ENCODE measurements at regions not wholly inside any gene's neighbourhood (a gene's known extent, or its start where the extent isn't known, plus 50 kb on each side); places are given as distances from the start of the nearest gene placed in this dataset.
"Not testable (repeated sequence)": the region's sequence is repeated elsewhere in the genome, so short reads cannot be mapped to it uniquely, and the experiment has no call there.

DNA sequence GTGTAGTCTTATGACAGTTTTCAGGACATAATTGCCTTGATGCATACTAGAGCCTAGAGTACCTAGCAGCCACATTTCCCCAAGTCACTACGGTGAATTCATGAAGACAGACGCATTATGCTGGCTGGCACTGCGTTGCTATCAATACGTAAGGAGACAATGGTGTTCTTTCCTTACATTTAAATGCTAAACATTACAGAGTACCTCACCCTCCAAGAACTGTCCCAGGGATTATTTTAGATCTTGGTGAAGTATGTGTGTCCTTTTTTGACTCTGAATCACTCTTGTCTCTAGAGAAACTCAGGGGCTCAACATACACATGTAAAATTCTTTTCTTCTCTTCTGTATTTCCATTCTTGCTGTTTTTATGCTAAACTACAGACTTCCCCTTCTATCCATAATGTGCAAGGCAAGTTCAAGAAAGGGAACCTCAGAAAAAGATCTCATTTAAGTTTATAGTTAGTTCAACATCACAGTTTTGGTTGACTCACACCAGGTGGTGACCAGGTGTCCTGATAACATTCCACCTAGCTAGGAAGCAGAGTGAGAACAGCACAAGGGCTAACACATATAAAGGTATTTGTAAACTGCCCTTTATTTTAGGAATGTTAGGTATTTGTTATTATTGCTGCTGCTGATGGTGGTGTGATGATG is 212.4 kb upstream of the HNRNPA3 start:
- no peak for DNase-seq

DNA sequence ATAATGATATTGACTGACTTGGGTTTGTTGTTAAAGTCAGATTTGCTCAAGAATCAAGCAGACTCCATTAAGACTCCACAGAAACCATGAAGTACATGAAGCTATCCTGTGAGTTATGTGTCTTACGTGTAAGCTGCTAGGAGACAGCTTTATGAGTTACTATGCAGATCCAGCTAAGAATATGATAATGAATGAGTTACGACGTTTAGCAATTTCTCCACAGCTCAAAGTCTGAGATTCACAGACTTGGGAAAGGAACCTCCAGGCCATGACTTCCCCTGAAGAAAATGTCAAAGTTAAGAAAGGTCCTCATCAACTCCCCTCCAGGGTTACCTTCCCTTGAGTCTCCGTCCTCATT is 211.9 kb upstream of the HNRNPA3 start:
- no peak for DNase-seq

DNA sequence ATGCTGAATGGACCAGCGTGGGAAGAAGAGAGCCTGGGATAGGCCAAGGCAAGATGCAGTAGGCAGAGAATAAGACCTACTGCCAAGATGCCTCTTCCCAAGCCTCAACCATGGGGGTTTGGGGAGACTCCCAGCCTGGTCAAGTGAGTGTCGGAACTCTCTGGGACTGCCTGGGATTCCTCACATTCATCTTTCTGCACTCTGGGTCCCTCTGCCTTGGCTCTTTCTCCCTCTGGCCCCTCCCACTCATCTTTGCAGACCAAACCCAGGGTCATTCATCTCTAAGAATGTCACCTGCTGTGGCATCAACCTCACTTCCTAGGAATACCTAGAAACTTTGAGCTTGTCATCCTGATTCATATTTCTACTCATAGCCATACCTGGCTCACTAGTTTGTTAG is 211.3 kb upstream of the HNRNPA3 start:
- no peak for DNase-seq

GRCh38 chr2:177002983-177003382 is 209.6 kb upstream of the HNRNPA3 start:
- no peak for DNase-seq

DNA sequence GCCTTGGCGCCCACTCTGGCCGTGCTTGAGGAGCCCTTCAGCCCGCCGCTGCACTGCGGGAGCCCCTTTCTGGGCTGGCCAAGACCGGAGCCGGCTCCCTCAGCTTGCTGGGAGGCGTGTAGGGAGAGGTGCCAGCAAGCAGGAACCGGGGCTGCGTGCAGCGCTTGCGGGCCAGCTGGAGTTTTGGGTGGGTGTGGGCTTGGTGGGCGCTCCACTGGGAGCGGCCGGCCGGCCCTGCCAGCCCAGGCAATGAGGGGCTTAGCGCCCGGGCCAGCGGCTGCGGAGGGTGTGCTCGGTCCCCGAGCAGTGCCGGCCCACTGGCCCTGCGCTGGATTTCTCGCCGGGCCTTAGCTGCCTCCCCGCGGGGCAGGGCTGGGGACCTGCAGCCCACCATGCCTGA is 204.9 kb upstream of the HNRNPA3 start:
- not testable (repeated sequence) for DNase-seq

DNA sequence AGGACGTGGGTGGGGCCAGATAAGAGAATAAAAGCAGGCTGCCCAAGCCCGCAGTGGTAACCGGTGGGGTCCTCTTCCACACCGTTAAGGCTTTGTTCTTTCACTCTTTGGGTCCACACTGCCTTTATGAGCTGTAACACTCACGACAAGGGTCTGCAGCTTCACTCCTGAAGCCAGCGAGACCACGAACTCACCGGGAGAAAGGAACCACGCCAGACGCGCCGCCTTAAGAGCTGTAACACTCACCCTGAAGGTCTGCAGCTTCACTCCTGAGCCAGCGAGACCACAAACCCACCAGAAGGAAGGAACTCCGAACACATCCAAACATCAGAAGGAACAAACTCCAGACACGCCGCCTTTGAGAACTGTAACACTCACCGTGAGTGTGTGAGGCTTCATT is 203.9 kb upstream of the HNRNPA3 start:
- not testable (repeated sequence) for DNase-seq

- DNase-seq: no peak
These were observed 202.4 kb upstream of the HNRNPA3 start for GRCh38 chr2:177010146-177010545.

- DNase-seq: no peak
These were observed 201.7 kb upstream of the HNRNPA3 start for GRCh38 chr2:177010861-177011260.

DNA sequence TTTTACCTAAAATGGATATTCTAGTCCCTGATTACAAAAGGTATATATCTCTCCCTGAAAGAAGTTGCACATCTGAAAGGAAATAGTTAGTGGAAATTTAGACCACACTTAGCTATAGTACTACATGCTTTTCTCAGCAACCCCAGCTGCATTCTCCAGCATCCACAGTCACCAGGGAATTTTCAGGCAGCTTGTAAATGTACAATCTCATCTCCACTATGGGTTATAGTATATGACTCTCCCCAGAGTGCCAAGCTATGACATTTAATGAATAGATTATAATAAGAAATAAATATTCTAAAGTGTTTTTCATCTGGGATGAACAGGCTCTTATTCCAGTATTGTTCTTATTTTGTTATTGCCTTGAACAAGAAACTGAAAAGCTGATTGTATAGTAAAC is 197.6 kb upstream of the HNRNPA3 start:
- DNase-seq: no peak

GRCh38 chr2:177015356-177015923 is 197.2 kb upstream of the HNRNPA3 start:
- DNase-seq: no peak

DNA sequence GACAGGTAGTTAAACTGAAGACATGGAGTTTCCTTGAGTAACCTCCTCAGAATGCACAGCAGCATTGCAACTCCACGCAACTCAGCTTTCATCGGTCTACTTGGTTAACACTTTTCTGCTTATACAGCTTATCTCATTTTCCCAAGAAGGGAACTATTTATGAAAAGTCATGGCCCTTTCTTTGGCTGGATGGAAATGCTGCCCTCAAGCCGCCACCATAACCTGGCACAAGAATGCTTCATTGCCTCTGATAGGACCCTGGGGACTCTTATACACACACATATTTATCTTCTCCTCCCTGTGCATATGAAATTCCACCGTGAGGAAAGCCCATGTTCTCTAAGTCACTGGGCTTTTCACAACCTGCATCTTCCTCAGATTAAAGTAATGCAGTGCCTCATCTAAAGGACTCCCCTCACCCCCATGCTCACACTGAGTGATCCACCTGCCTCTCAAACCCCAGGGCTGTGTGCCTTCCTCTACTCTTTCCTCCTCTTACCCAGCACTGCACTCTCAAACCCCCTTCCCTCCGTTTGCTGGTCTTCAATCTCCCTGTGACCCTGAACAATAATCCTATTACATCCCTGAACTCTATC is 192.0 kb upstream of the HNRNPA3 start:
- DNase-seq: no peak

DNA sequence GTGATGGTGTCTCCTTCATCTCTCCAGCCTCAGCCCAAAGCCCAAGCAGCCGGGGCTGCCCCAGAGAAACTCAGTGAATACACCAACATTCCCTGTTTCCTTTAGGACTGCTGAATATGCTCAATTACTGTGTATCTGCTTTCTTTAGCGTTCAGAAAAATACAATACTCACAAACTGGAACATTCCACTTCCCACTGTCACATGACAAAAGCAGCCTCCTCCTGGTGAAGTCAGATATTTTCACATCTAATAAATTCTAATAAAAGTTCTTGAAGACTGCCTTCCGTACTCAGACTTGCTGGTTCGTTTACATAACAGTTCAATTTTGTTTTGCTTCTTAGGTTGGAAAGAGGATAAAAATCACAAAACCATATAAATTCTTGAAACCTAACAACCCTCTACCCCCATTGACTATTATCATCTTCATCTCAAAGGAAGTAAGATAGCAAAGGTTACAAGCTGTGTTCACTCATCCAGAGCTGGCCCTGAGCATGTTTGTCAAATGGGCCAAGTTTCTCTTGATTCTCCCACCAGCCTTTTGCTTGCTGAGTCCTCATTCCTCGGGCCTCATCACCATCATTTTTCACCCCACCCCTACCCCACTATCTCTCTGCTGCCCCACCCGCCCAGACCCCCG is 190.8 kb upstream of the HNRNPA3 start:
- DNase-seq: no peak

GRCh38 chr2:177024765-177025164 is 187.8 kb upstream of the HNRNPA3 start:
- DNase-seq: no peak

GRCh38 chr2:177026253-177026652 is 186.3 kb upstream of the HNRNPA3 start:
- no peak for DNase-seq

GRCh38 chr2:177026956-177027355 is 185.6 kb upstream of the HNRNPA3 start:
- DNase-seq: no peak

GRCh38 chr2:177028296-177028695 is 184.3 kb upstream of the HNRNPA3 start:
- DNase-seq: no peak

- DNase-seq: no peak
These were observed 183.5 kb upstream of the HNRNPA3 start for GRCh38 chr2:177029075-177029474.

GRCh38 chr2:177029501-177029900 is 183.1 kb upstream of the HNRNPA3 start:
- no peak for DNase-seq

DNA sequence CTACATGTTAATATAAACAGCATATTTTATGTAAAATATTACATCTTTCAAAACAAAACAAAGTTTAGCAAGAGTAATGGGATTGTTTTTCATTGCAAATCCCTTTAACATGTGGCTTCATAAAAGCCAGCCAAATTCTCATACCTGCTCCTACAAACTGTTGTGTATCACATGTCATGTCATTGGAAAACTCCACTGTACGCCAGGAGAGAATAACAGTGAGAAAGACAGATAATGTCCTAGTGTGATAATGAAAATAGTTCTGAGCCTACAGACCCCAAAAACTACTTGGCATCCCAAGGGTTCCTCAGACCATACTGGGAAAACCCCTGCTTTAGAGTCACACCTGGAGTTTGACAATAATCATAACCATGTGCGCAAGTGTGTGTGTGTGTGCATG is 182.7 kb upstream of the HNRNPA3 start:
- DNase-seq: no peak

- DNase-seq: no peak
These were observed 182.0 kb upstream of the HNRNPA3 start for GRCh38 chr2:177030451-177031105.

- DNase-seq: no peak
These were observed 181.0 kb upstream of the HNRNPA3 start for GRCh38 chr2:177031438-177032180.

GRCh38 chr2:177036747-177037146 is 175.8 kb upstream of the HNRNPA3 start:
- DNase-seq: no peak

GRCh38 chr2:177037569-177037968 is 175.0 kb upstream of the HNRNPA3 start:
- DNase-seq: no peak

All from activated naive CD4-positive, alpha-beta T cell treated with anti-CD3 and anti-CD28 coated beads, Interleukin-2, amount 50 U/mL, for 16 hours (primary cell).